Right hindlimb (tissue), 1 donor: ENCODE measurements at regions not wholly inside any gene's neighbourhood (a gene's known extent, or its start where the extent isn't known, plus 50 kb on each side); places are given as distances from the start of the nearest gene placed in this dataset.
"Not testable (repeated sequence)": the region's sequence is repeated elsewhere in the genome, so short reads cannot be mapped to it uniquely, and the experiment has no call there.

ENCODE experiments used
- DNase-seq: peaks from one replicate; pipeline ENCODE4 v3.0.0-alpha.2; 2018

DNA sequence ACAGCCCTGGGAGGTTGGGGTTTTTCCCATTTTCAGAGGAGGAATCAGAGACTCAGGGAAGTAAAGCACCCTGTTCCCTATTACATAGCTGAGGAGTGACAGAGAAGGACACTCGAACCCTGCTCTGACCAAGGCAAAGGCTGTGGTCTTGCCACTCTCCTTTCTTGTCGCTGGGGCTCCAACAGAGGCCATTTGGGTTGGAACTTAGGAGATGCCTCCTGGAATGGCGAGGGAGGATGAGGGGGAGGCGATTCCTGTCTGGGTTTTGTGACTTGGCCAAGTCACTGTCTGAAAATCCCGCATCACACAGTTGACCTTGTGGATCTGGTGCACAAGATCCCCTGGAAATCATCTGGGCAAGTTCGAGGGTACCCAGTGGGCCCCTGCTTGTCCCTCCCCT is 64.0 kb upstream of the HAND1 start:
- no peak for DNase-seq

DNA sequence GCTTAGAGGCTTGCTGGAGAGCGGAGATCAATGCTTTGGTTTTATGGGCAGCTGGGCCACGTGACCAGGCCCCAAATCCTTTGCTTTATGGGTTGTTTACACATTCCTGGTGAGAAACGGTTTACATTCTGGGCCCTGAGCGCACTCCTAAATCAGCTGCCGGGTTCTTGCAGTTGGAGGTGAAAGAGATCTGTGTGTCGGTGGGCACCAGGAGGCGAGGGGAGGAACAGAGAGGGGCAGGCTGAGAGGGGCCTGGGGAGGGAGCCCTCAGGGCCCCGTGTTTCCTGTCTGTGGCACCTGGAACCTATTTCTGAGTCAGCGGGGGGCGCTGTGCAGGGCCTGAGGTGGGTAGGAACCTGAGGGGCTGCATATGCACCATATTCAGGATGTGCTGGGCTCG is 63.5 kb upstream of the HAND1 start:
- DNase-seq, result no peak

DNA sequence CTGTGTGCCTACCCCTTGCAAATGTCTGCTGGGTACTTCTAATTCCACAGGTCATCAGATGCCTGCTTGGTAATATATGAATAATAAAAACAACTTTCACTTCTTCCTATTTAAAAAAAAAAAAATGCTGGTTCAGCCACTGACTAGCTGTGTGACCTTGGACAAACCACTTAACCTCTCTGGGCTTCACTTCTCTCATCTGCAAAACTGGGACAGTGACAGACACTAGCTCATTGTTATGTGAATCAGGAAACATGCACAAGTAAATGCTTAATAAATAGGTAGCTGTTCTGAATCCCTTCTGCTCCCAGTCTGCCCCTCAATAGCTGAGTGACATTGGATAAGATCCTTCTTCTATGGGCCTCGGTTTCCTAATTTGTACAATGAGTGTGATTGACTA is 62.6 kb upstream of the HAND1 start:
- DNase-seq, result no peak

DNA sequence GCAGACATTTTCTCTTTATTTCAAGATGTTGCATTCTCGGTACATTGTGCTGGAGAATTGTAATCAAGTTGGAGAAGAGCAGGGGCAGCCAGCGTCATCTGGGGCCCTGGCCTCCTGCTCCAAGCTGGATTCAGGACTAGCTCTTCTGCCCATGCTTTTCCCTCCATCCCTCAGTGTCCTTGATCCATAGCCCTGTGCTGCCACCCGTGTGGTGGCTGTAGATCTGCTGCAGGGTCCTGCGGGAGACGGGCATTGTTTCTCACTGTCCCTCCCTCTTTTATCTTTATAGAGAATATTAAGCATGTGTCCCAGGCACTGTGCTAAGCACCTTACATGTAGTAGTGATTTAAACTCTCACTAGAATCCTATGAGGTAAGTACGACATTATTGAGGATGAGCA is 60.5 kb upstream of the HAND1 start:
- DNase-seq, result no peak

DNA sequence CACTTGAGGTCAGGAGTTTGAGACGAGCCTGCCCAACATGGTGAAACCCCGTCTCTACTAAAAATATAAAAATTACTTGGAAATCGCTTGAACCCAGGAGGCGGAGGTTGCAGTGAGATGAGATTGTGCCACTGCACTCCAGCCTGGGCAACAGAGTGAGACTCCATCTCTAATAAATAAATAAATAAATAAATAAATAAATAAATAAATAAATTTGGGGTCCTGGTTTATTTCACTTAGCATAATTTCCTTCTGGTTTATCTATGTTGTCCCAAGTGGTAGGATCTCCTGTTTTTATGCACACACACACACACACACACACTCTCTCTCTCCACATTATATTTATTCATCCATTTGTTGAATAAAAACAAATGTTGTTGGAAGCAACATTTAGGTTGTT is 58.4 kb upstream of the HAND1 start:
- not testable (repeated sequence) for DNase-seq

DNA sequence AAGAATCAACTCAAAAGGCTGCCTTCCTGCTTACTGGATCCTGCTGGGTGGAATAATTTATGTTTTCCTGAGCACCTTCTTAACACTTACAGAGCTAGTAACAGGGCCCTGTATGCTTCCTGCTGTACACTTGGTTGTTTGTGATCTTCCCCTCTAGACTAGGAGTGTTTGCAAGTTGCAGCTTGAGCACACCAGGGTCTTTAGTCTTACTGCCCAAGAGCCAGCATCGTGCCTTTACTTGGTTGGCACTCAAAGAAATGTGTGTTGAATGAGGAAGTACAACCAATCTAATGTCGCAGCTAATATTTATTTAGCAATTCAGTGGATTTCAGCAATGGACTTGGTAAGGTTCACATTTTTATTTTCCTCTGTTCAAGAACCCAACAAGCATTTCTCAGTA is 57.5 kb upstream of the HAND1 start:
- DNase-seq, result no peak

DNA sequence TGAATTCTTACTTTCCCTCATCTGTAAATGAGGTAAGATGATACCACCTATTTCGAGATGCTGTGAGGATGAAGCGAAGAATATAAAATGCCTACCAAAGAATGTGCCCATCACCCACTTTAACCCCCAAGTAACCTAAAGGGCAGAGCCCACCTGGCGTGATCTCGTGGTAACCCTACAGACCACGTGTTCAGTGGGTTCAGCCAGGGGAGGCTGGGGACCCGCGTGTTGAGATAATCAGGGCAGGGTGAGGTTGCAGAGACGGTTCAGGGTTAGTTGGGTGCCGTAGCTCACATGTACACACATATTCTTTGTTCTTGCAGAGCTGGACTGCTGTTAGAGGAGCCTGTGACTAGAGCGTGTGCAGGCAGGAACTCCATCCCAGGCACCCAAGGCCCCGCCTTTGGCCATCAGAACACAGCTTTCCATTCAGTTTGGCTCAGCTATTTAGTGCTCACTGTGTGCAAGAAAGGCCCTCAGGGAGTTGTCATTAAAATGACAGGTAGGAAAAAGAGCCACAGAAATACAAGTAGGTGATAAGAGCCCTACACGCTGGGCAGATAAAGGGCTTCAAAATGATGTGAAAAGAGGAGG is 56.5 kb upstream of the HAND1 start:
- no peak for DNase-seq

DNA sequence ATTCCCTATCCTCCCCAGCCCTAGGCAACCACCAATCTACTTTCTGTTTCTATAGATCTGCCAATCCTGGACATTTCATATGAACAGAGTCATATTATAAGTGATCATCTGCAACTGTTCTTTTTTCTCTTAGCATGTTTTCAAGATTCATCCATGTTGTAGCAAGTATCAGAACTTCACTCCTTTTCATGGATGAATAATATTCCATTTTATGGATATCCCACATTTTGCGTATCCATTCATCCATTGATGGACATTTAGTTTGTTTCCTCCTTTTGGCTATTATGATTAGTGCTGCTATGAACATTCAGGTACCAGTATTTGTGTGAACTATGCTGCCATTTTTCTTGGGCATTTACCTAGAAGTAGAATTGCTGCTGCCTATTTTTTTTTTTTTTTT is 51.3 kb upstream of the HAND1 start:
- DNase-seq, result no peak

DNA sequence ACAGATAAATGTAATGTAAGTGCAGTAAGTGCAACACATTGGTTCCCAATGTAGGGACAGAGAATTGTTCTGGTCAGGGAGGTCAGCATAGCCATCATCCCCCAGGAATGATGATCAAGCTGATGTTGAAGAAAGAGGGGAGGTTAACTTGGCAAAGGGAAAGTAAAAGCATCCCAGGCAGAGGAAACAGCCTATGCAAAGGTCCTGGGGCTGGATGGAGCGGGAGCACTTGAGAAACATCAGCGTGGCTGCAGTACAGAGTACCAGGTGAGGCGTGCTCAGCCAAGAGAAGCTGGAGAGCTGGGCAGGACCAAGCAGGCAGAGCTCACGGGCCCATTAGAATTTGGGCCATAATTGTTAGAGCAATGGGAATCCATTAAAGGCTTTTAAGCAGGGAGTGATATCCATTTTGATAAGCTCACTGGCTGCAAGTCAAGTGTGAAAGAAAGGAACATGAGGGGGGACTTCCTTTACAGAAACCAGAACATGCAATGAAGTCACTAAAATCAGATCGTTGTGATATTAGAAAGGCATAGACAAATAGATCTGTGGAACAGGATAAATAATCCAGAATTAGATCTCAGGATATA is 50.1 kb upstream of the HAND1 start:
- no peak for DNase-seq
